ENCODE measurements at regions not wholly inside any gene's neighbourhood (a gene's known extent, or its start where the extent isn't known, plus 50 kb on each side); places are given as distances from the start of the nearest gene placed in this dataset.

GRCh38 chr22:47826016-47826415 lies 1063.6 kb downstream of the TBC1D22A start:
- DNase-seq = no peak

- DNase-seq = no peak
Measured at GRCh38 chr22:47822422-47822821, 1060.0 kb downstream of the TBC1D22A start.

GRCh38 chr22:47818496-47818895 lies 1056.0 kb downstream of the TBC1D22A start:
- DNase-seq = no peak

GRCh38 chr22:47817380-47817779 lies 1054.9 kb downstream of the TBC1D22A start:
- no peak for DNase-seq

- no peak for DNase-seq
Measured at GRCh38 chr22:47816863-47817210, 1054.4 kb downstream of the TBC1D22A start.

GRCh38 chr22:47816121-47816862 lies 1053.8 kb downstream of the TBC1D22A start:
- no peak for DNase-seq

- DNase-seq = no peak
Measured at GRCh38 chr22:47814474-47814873, 1052.0 kb downstream of the TBC1D22A start.

GRCh38 chr22:47813661-47814060 lies 1051.2 kb downstream of the TBC1D22A start:
- no peak for DNase-seq

GRCh38 chr22:47811971-47812370 lies 1049.5 kb downstream of the TBC1D22A start:
- DNase-seq = no peak

GRCh38 chr22:47810505-47811500 lies 1048.4 kb downstream of the TBC1D22A start:
- no peak for DNase-seq

- DNase-seq = no peak
Measured at GRCh38 chr22:47808886-47809620, 1046.6 kb downstream of the TBC1D22A start.

- DNase-seq = no peak
Measured at GRCh38 chr22:47808236-47808635, 1045.8 kb downstream of the TBC1D22A start.

- DNase-seq = no peak
Measured at GRCh38 chr22:47807506-47807905, 1045.1 kb downstream of the TBC1D22A start.

- no peak for DNase-seq
Measured at GRCh38 chr22:47806894-47807293, 1044.4 kb downstream of the TBC1D22A start.

- no peak for DNase-seq
Measured at GRCh38 chr22:47805394-47805935, 1043.0 kb downstream of the TBC1D22A start.

- no peak for DNase-seq
Measured at GRCh38 chr22:47804281-47804680, 1041.8 kb downstream of the TBC1D22A start.

- no peak for DNase-seq
Measured at GRCh38 chr22:47802421-47802820, 1040.0 kb downstream of the TBC1D22A start.

GRCh38 chr22:47801541-47802245 lies 1039.2 kb downstream of the TBC1D22A start:
- no peak for DNase-seq

- DNase-seq = no peak
Measured at GRCh38 chr22:47798229-47798628, 1035.8 kb downstream of the TBC1D22A start.

GRCh38 chr22:47797342-47797945 lies 1035.0 kb downstream of the TBC1D22A start:
- no peak for DNase-seq

- no peak for DNase-seq
Measured at GRCh38 chr22:47796128-47796908, 1033.9 kb downstream of the TBC1D22A start.
